ENCODE measurements at regions not wholly inside any gene's neighbourhood (a gene's known extent, or its start where the extent isn't known, plus 50 kb on each side); places are given as distances from the start of the nearest gene placed in this dataset.
"Not testable (repeated sequence)": the region's sequence is repeated elsewhere in the genome, so short reads cannot be mapped to it uniquely, and the experiment has no call there.

DNA sequence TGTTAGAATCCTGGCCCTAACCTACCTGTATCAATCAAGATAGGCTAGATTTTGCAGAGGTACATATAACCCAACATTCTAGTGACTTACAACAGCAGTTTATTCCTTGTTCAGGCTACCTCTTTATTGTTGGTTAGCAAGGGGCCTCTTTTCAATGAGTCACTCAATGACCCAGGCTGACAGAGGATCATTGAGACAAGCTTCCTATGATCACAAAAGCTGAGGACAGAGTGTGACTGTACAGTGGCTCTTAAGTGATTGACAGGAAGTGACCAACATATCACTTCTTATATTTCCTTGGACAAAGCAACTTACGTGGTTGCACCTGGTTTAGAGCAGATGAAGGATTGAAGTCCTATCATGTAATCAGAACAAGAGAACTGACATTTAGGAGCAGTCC is 740.9 kb downstream of the FRK start:
- DNase-seq (ENCODE audit: insufficient read length, low spot score) (no peak), FAIRE-seq (no peak)

DNA sequence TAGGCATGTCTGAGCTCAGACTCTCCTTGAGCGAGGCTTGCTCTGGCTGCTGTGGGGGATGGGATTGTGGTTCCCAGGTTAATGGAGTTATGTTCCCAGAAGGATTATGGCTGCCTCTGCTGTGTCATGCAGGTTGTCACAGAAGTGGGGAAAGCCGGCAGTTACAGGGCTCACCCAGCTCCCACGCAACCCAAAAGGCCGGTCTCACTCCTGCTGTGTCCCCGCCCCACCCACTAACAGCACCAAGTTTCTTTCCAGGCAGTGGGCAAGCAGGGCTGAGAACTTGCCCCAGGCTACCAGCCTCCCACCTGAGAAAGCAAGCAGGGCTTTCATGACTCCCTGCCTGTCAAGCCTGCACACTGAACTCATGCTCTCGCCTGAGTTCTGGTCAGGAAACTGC is 750.5 kb downstream of the FRK start:
- DNase-seq (ENCODE audit: insufficient read length, low spot score) (no peak), FAIRE-seq (no peak)

DNA sequence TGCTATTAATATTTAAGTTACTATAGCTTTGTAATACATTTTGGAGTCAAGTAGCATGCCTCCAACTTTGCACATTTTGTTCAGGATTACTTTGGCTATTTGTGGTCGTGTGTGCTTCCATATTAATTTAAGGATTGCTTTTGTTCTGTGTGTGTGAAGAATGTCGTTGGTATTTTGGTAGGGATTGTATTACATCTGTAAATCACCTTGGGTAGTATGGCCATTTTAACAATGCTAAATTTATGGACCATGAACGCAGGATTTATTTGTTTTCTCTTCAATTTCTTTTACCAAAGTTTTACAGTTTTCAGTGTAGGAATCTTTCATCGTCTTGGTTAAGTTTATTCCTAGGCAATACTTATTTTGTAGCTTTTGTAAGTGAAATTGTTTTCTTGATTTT is 758.0 kb downstream of the FRK start:
- no peak for DNase-seq (ENCODE audit: insufficient read length, low spot score)
- FAIRE-seq: no peak

DNA sequence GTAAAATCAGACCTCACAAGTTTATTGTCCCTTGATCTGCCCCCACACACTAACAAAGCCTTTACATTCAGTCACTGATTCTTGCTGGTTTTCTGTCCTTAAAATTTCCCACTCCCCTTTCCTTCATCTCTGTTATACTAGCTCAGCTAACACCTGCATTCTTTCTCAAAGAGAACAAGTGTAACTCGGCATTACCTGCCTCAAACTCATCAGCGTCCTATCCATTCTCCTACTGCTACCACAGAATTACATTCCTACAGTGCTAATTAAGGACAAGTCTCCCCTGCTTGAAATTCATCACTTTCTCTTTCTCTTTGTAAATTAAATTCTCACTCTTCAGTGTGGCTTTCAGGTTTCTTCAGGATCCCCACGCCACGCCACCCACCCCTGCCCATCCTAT is 773.2 kb downstream of the FRK start:
- DNase-seq (ENCODE audit: insufficient read length, low spot score) (no peak), FAIRE-seq (no peak)

DNA sequence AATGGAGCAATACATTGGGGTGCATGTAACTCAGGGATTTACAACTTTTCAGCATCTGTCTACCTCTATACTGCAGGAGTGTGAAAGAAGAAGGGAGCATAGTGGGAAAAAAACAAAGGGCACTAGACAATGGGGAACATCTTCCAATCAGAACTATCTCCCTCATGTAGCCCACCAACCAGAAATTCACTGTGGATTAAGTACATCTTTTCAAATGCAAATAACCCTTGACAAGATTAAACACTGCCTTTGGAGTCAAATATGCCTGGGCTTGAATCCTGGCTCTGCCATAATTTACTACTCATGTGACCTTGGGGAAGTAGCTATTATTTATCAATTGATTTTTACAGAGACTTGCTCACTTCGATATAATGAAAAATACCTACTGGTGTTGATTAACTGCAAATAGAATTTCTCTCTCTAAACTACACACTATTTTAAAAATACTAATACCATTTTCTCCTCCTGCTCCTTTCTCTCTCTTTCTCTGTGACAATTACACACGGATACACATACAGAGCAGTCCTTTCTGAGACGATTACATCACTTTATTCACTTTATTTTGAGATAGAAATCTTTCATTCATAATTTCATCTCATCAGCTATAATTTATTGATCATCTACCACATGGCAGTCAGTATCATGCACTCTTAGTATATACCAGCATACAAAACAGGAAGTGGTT is 783.7 kb downstream of the FRK start:
- DNase-seq (ENCODE audit: insufficient read length, low spot score) (no peak), FAIRE-seq (no peak)

DNA sequence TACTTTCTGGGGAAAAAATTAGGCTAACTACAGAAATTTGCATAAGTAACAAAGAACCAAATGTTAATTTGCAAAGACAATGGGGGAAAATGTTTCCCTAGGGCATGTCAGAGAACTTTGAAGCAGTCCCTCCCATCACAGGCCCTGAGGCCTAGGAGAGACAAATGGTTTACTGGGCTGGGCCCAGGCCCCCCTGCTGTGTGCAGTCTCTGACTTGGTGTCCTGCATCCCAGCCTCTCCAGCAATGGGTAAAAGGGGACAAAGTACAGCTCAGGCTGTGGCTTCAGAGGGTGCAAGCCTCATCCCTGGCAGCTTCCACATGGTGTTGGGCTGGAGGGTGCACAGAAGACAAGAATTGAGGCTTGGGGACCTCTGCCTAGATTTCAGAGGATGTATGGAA is 788.4 kb downstream of the FRK start:
- FAIRE-seq: no peak
- no peak for DNase-seq (ENCODE audit: insufficient read length, low spot score)

DNA sequence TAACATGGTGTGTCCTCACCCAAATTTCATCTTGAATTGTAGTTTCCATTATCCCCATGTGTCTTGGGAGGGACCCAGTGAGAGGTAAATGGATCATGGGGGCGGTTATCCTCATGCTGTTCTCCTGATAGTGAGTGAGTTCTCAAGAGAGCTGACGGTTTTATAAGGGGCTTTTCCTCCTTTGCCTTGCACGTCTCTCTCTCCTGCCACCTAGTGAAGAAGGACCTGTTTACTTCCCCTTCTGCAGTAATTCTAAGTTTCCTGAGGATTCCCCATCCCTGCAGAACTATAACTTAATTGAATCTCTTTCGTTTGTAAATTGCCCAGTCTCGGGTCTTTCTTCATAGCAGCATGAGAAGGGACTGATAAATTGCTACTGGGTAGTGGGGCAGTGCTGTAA is 789.3 kb downstream of the FRK start:
- DNase-seq (ENCODE audit: insufficient read length, low spot score) (no peak), FAIRE-seq (no peak)

DNA sequence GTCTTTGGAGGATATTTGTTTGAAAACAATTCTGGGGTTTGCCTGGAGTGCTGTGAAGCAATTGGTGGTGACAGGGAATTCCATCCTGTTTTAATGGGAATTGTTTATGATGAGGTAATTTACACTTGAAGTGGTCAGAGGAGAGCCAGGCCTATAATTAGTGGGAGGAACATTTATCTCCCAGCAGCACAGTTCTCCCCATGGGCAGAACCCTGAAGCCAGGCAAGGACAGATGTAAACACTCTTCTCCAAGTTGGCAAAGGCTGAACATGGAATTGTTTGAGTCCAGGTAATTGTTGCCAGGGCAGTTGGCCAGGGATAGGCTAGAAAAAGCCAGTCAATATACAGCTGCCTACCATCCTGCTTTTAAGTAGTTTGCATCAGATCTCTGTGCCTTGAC is 789.7 kb downstream of the FRK start:
- FAIRE-seq (no peak), DNase-seq (ENCODE audit: insufficient read length, low spot score) (no peak)

DNA sequence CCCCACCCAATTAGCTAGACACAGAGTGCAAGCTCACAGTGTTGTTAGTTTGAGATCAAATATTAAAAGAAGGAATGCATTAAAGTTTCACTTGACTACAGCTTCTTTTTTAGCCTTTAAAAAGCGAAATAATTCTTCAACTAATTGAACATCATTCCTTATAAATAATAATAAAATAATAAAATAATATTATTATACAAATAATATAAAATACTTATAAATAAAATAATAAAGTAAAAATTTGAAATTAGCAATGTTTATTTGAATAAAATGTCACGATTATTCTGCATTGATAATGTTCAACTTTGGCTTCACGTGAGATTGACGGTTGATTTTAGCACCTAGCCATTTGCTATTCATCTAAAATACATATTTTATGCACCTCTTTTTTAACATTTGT is 819.3 kb downstream of the FRK start:
- DNase-seq (ENCODE audit: insufficient read length, low spot score): no peak
- FAIRE-seq: no peak

DNA sequence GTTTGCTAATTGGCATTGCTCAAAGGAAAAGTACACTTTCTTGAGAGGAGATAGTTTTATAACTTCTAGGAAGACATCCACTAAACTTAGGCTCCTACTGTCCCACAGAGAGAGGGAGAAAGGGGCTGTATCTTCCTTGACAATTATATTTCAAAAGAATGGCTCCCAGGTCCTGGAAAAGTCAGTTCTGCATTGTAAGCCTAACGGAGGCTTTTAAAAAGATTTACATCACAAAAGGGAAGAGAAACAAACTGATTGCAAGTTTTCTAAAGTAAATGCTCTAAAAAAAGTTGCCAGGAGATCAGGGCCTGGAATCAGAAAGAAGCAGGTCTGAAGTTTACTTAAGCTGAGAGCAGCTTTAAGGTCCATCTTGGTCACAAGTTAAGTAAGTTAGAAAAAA is 839.5 kb downstream of the FRK start:
- FAIRE-seq: no peak
- DNase-seq (ENCODE audit: insufficient read length, low spot score): no peak

DNA sequence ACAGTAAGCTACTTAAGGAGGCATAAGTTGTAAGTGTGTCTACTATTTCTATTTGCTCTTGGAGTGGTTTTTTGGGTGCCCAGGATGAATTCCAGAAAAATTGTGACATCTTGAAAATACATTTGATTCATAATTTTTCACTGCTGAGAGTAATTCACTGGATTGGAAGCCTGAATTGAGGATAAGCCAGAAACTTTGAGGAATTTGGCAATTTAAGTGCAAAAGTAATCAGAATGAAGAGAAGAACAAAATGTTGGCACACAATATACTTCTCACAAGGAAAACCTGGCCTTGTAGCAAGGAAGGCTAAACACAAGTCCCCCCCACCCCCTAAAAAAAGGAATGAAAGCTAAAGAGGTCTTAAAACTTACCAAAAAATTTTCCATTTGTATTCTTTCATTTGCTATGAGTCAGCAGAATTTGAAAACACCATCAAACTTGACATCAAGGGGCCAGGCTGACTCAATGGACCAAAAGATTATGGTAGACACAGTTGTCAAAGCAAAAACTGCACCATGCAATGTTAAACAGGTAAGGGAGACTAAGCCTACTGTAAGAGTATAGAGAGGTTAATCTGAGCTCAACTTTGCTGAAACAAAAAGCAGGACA is 840.0 kb downstream of the FRK start:
- FAIRE-seq: no peak

DNA sequence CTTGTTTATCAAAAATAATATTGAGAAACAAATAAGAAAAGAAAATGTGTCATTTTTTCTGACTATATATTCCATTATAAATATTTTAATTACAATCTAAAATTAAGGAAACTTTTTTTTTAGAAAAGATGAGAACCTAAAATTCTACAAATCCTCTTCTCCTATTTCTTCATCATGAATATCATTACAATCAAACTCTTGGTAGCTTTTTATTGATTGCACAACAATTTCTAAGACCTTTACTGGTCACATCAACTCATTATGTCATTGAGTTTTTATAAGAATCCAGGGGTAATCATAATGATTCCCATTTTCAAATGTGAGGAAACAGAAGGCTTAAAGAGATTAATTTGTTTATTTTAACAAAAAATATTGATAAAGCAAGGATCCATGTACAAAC is 841.0 kb downstream of the FRK start:
- FAIRE-seq (no peak), DNase-seq (ENCODE audit: insufficient read length, low spot score) (no peak)

More for the DNA sequence above, 840.0 kb downstream of the FRK start:
- no peak for DNase-seq (ENCODE audit: insufficient read length, low spot score)

DNA sequence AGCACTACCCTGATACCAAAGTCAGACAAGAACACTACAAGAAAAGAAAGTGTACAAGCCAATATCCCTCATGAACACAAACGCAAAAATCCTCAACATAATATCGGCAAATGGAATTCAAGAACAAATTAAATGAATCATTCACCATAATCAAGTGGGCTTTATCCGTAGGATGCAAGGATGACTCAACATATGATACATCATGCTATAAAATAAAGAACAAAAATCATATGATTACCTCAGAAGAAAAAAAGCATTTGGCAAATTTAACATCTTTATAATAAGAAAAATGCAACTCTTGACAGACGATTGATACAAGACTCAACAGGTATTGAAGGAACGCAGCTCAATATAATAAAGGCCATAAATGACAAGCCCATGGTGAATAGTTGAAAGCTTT is 843.9 kb downstream of the FRK start:
- FAIRE-seq (no peak), DNase-seq (ENCODE audit: insufficient read length, low spot score) (no peak)

DNA sequence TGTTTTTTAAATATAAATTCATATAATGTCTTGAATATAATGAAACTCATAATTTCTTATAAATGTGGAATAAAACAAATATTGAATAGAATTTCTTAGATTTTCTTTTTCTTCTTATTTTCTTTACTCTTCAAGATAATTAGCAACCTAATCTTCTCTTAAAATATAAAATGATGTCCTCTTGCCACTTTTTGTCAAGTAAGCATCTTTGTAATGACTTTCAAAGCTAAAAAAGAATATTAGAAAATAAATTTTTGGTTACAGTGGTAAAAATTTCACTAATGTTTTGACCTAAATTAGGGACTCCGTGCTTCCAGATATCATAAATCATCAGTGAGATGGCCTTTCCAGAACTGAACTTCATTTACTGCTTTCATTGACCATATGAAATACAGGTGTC is 846.4 kb downstream of the FRK start:
- no peak for FAIRE-seq
- no peak for DNase-seq (ENCODE audit: insufficient read length, low spot score)

DNA sequence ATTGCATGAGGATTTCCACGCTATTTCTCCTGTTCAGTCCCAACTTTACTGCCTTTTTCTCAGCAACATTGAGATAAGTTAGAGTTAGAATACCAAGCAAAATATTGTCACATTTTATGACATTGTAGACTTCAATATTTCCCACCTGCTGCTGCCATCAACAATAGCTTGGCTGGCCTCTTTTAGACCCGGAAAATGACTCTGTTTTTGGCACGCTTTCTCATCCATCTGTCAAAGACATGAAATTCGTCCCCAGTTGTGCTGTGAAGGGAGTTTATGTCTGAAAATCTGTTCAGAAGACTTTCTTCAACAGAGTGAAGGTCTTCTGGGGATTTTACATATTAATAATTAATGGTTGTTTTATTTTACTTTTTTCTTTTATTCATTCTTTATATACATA is 857.3 kb downstream of the FRK start:
- DNase-seq (ENCODE audit: insufficient read length, low spot score): no peak

DNA sequence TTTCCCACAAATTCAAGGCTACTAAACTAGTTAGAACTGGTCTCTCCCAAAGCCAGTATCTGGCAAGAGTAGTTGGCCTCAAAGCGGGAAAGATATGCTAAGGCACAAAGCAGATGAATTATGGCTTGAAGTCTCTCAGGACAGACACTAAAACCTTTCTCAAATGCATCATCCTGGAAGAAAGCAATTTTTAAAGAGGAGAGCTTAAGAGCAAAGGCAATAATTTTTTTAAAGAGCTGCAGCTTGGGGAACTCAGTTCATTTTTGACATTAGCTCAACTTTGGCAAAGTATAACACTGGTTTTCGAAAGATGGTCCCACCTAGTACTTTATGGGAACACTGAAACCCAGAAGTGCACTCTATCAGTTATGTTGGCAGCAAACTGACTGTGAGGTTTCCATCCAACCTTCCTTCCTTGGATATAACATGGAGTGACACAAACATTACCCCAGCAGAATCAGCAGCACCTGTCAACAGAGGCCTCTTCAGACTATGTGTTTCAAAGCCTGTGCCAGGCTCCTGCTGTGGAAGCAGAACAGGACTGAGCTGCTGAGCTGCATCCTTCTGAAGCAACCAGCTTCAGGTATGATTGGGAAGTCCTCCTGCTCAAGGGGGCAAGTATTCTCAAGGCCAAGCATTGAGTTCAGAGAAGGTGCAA is 852.3 kb upstream of the HS3ST5 start:
- no peak for FAIRE-seq
- DNase-seq (ENCODE audit: insufficient read length, low spot score): no peak

More for the DNA sequence above, 857.3 kb downstream of the FRK start:
- FAIRE-seq: no peak

DNA sequence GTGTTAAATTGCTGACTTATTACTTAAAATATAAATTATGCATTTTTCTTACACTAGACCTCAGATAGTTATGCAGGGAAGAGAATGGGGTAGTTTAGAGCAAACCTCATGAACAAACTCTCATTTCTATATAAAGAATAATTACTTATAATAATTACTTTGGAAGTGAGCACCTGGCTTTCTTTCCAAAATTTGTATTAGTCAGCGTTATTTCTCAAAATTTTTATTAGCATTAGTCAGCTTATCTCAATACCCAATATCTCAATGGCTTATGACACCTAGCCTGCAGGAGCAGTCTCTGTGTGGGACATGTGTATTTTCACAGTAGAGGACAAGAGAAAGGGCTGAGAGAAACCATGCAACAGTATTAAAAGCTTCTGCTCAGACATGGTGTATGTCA is 849.2 kb upstream of the HS3ST5 start:
- no peak for DNase-seq (ENCODE audit: insufficient read length, low spot score)
- no peak for FAIRE-seq

DNA sequence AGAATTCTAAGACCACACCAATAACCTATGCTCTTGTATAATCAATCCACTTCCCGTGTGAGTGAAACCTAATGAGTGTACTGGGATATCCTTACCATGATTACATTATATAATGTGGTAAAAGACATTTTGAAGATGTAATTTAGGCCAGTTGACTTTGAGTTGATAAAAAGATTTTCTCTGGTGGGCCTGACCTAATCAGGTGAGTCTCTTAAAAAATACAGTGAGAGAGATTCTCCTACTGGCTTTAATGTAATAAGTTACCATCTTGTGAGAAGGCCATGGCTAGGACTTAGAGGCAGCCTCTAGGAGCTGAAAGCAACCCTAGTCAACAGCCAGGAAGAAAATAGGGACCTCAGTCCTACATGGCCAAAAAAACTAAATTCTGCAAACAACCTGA is 847.7 kb upstream of the HS3ST5 start:
- DNase-seq (ENCODE audit: insufficient read length, low spot score): no peak
- FAIRE-seq: no peak

DNA sequence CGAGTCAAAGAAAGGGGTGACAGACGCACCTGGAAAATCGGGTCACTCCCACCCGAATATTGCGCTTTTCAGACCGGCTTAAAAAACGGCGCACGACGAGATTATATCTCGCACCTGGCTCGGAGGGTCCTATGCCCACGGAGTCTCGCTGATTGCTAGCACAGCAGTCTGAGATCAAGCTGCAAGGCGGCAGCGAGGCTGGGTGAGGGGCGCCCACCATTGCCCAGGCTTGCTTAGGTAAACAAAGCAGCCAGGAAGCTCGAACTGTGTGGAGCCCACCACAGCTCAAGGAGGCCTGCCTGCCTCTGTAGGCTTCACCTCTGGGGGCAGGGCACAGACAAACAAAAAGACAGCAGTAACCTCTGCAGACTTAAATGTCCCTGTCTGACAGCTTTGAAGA is 832.6 kb upstream of the HS3ST5 start:
- DNase-seq (ENCODE audit: insufficient read length, low spot score); FAIRE-seq: not testable (repeated sequence)

DNA sequence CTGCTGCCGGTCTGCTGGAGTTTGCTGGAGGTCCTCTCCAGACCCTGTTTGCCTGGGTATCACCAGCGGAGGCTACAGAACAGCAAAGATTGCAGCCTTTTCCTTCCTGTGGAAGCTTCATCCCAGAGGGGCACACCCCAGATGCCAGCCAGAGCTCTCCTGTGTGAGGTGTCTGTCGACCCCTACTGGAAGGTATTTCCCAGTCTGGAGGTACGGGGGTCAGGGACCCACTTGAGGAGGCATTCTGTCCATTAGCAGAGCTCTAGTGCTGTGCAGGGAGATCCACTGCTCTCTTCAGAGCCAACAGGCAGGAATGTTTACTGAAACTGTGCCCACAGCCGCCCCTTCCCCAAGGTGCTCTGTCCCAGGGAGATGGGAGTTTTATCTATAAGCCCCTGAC is 823.1 kb upstream of the HS3ST5 start:
- not testable (repeated sequence) for FAIRE-seq; DNase-seq (ENCODE audit: insufficient read length, low spot score)

DNA sequence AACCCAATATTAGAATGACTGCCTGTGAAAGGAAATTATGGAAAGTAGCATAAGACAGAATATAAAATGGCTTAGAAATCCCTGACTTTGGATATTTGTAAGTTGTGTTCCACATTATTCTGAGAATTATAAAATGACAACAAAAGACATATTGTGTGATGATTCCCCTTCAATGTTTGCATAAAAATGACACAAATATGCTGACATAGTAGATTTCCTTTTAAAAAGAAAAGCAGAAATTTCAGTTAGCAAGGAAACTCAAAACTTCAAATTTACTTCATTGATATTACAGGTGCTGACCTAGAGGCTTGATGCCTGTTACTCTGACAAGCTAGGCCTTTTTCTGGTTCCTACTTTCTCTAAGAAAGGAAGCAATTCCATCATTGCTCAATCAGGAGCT is 816.9 kb upstream of the HS3ST5 start:
- no peak for FAIRE-seq

DNA sequence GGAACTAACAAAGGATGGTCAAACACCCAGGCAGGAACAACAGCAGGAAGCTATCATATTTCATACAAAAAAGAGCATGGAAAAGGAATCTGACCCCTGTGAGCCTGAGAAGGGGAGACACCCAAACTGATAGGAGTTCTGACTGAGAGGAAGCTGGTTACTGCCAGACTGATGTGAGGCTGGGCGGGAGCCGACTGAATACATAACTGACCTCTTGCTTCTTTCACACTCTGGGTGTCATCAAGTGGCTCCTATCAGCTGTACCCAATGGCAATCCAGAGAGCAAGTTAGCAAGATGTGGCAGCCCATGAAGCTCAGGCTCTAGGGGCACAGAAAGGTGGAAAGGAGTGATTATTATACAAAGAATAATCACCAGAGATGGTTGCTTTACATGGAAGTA is 795.1 kb upstream of the HS3ST5 start:
- no peak for FAIRE-seq
- no peak for DNase-seq (ENCODE audit: insufficient read length, low spot score)

More for the DNA sequence above, 816.9 kb upstream of the HS3ST5 start:
- no peak for DNase-seq (ENCODE audit: insufficient read length, low spot score)

All from HTR-8/SVneo (cell line).